GM12878 (cell line): ENCODE measurements at regions not wholly inside any gene's neighbourhood (a gene's known extent, or its start where the extent isn't known, plus 50 kb on each side); places are given as distances from the start of the nearest gene placed in this dataset.

ENCODE experiments used
- ATAC-seq: fragments of 200-7000 bp; cut with Tn5 transposase; 3 replicates; pipeline ENCODE4 v1.9.1; 2020; ENCODE audit warnings: mild to moderate bottlenecking, moderate library complexity
- BruUV-seq: library from RNA; stranded (reverse); fragments of 400-500 nt; replicated peaks from 2 replicates; lab custom pipeline; 2021; lab: Mats Ljungman, UMichigan
- CTCF ChIA-PET: fragments of 300-600 bp; sonication (Branson Sonifier 250); formaldehyde crosslinking; extraction: SDS; loops from one replicate; lab custom pipeline; 2021; ENCODE audit warnings: inconsistent platforms; lab: Yijun Ruan, JAX
- POLR2A ChIA-PET: fragments of 350-600 bp; formaldehyde crosslinking; extraction: SDS; loops from one replicate; lab custom pipeline; 2021; ENCODE audit warnings: inconsistent platforms; lab: Charles Lee
- RAD21 ChIA-PET: fragments of 300-600 bp; sonication (Branson Sonifier 250); formaldehyde crosslinking; loops from one replicate; lab custom pipeline; 2023; ENCODE audit warnings: antibody characterized with exemption; ENCODE audit not compliant: unreplicated experiment; lab: Charles Lee
- SMC1A ChIA-PET: fragments of 300-600 bp; sonication (Branson Sonifier 250); formaldehyde crosslinking; loops from one replicate; lab custom pipeline; 2023; ENCODE audit not compliant: unreplicated experiment, uncharacterized antibody; lab: Charles Lee
- DNase-seq: peaks from one replicate; pipeline ENCODE4 v3.0.0-alpha.2; 2011; ENCODE audit warnings: low read depth, low spot score
- FAIRE-seq: peaks from 3 replicates; lab custom pipeline; 2011; peaks lifted over from hg19 to GRCh38; lab: Jason Lieb, UNC
- H2AFZ ChIP-seq: 2 replicates; pipeline ENCODE4 v1.6.0; 2011; ENCODE audit warnings: low read depth, low read length, control low read depth; ENCODE audit not compliant: control insufficient read depth
- H3K27ac ChIP-seq: 2 replicates; pipeline ENCODE4 v1.5.1; 2011; ENCODE audit warnings: control low read depth; ENCODE audit not compliant: control insufficient read depth, insufficient read depth
- H3K27me3 ChIP-seq, 2 experiments: replicated peaks in 1 of 2; 2 replicates each; pipeline versions ENCODE4 v1.6.0 to v1.6.1; 2011; ENCODE audit warnings: low read length in 1 of 2; ENCODE audit not compliant: control insufficient read depth in 2 of 2, insufficient read depth in 2 of 2
- H3K36me3 ChIP-seq, 2 experiments: 2 replicates each; pipeline ENCODE4 v1.5.1; 2011; ENCODE audit warnings: low read length in 1 of 2; ENCODE audit not compliant: control insufficient read depth in 2 of 2, insufficient read depth in 2 of 2
- H3K4me1 ChIP-seq: 2 replicates; pipeline ENCODE4 v1.6.1; 2011; ENCODE audit warnings: mild to moderate bottlenecking, low read length, moderate library complexity, mixed read lengths; ENCODE audit not compliant: control insufficient read depth, insufficient read depth
- H3K4me2 ChIP-seq: 2 replicates; pipeline ENCODE4 v1.6.0; 2011; ENCODE audit warnings: control low read depth; ENCODE audit not compliant: control insufficient read depth, insufficient read depth
- H3K4me3 ChIP-seq: fragments of 200-600 bp; sonication (generic); 2 replicates; pipeline ENCODE4 v1.5.1; 2016
- H3K79me2 ChIP-seq: 2 replicates; pipeline ENCODE4 v1.6.0; 2011; ENCODE audit warnings: low read length; ENCODE audit not compliant: control insufficient read depth, insufficient read depth
- H3K9ac ChIP-seq: 2 replicates; pipeline ENCODE4 v1.8.0; 2011; ENCODE audit warnings: low read length, control low read depth, mixed read lengths; ENCODE audit not compliant: control insufficient read depth, insufficient read depth
- H3K9me3 ChIP-seq: replicated peaks from 3 replicates; pipeline ENCODE4 v1.5.1; 2011; ENCODE audit warnings: mild to moderate bottlenecking, low read length; ENCODE audit not compliant: control insufficient read depth, insufficient read depth
- H4K20me1 ChIP-seq: 2 replicates; pipeline ENCODE4 v1.6.0; 2011; ENCODE audit not compliant: control insufficient read depth, insufficient read depth
- BHLHE40 ChIP-seq, 2 experiments: fragments of 450-650 bp in 1 of 2; IDR thresholded peaks; 2 replicates each; pipeline ENCODE4 v1.6.1; 2011 to 2017; ENCODE audit warnings: low read depth in 2 of 2, borderline replicate concordance in 1 of 2, improper control_type of control experiment in 1 of 2, low read length in 1 of 2, mild to moderate bottlenecking in 1 of 2
- CHD4 ChIP-seq: fragments of 200-600 bp; sonication (generic); IDR thresholded peaks from 2 replicates; pipeline ENCODE4 v1.6.1; 2016; ENCODE audit warnings: mild to moderate bottlenecking
- EED ChIP-seq: sonication (generic); IDR thresholded peaks from 2 replicates; pipeline ENCODE4 v1.6.1; 2016; ENCODE audit warnings: antibody characterized with exemption, low read depth
- GATAD2B ChIP-seq: fragments of 450-650 bp; conservative IDR thresholded peaks from 2 replicates; pipeline ENCODE4 v1.6.1; 2017; ENCODE audit warnings: low read depth, mild to moderate bottlenecking, moderate library complexity
- MAX ChIP-seq: IDR thresholded peaks from 2 replicates; pipeline ENCODE4 v1.6.1; 2012; ENCODE audit warnings: low read depth, low read length, improper control_type of control experiment
- MEF2B ChIP-seq: fragments of 450-650 bp; IDR thresholded peaks from 2 replicates; pipeline ENCODE4 v1.6.1; 2018; ENCODE audit warnings: mild to moderate bottlenecking, moderate library complexity; ENCODE audit not compliant: partially characterized antibody, poor library complexity, severe bottlenecking
- NR2C2 ChIP-seq: IDR thresholded peaks from 2 replicates; pipeline ENCODE4 v1.6.1; 2011; ENCODE audit warnings: borderline replicate concordance, low read depth; ENCODE audit not compliant: control insufficient read depth, insufficient read length
- POLR2A ChIP-seq: IDR thresholded peaks from 2 replicates; pipeline ENCODE4 v1.6.1; 2011; ENCODE audit warnings: low read depth, mild to moderate bottlenecking, low read length
- POLR2AphosphoS5 ChIP-seq: IDR thresholded peaks from 2 replicates; pipeline ENCODE4 v1.6.1; 2011; ENCODE audit warnings: mild to moderate bottlenecking, low read length, inconsistent platforms
- RAD51 ChIP-seq: fragments of 450-650 bp; IDR thresholded peaks from 2 replicates; pipeline ENCODE4 v1.6.1; 2016; ENCODE audit warnings: moderate library complexity, mild to moderate bottlenecking, inconsistent platforms
- RCOR1 ChIP-seq: conservative IDR thresholded peaks from 2 replicates; pipeline ENCODE4 v1.6.1; 2012; ENCODE audit warnings: low read depth, low read length, improper control_type of control experiment
- SMAD1 ChIP-seq: fragments of 450-650 bp; IDR thresholded peaks from 2 replicates; pipeline ENCODE4 v1.6.1; 2018; ENCODE audit warnings: mild to moderate bottlenecking, low read depth; ENCODE audit not compliant: partially characterized antibody
- SMAD5 ChIP-seq: IDR thresholded peaks from 2 replicates; pipeline ENCODE4 v1.6.1; 2016; ENCODE audit warnings: antibody characterized with exemption, low read depth
- STAT1 ChIP-seq: fragments of 450-650 bp; conservative IDR thresholded peaks from 2 replicates; pipeline ENCODE4 v1.6.1; 2014; ENCODE audit warnings: antibody characterized with exemption, mild to moderate bottlenecking
- TCF3 ChIP-seq: IDR thresholded peaks from 2 replicates; pipeline ENCODE4 v1.6.1; 2012; ENCODE audit warnings: low read depth, mild to moderate bottlenecking, low read length, borderline replicate concordance; ENCODE audit not compliant: insufficient read depth
- TCF7 ChIP-seq: IDR thresholded peaks from 2 replicates; pipeline ENCODE4 v1.6.1; 2014; ENCODE audit warnings: antibody characterized with exemption, borderline replicate concordance
- USF2 ChIP-seq: IDR thresholded peaks from 2 replicates; pipeline ENCODE4 v1.6.1; 2011; ENCODE audit warnings: low read depth, low read length, improper control_type of control experiment, borderline replicate concordance
- ZNF207 ChIP-seq: fragments of 450-650 bp; IDR thresholded peaks from 2 replicates; pipeline ENCODE4 v1.6.1; 2014; ENCODE audit warnings: antibody characterized with exemption, mild to moderate bottlenecking, borderline replicate concordance
- ZNF592 ChIP-seq: fragments of 450-650 bp; IDR thresholded peaks from 2 replicates; pipeline ENCODE4 v1.6.1; 2017; ENCODE audit warnings: mild to moderate bottlenecking, moderate library complexity
- whole genome bisulfite sequencing: methylation state at CpG from one replicate; pipeline ENCODE4 v1.1.6; 2016; ENCODE audit warnings: low lambda C conversion rate; ENCODE audit not compliant: insufficient replicate concordance, insufficient coverage; ENCODE audit errors: missing lambda C conversion rate; 5-methylcytosine and 5-hydroxymethylcytosine counted together
- in situ Hi-C: fragments of 300-500 bp; cut with MboI; formaldehyde crosslinking; loops from 9 replicates; pipeline ENCODE4 v1.14.3; 2018; ENCODE audit warnings: mixed read lengths
- intact Hi-C: fragments of 100-400 bp; cut with micrococcal nuclease; formaldehyde crosslinking; loops from one replicate; pipeline ENCODE4 v1.14.2; 2022; ENCODE audit not compliant: unreplicated experiment

GRCh38 chr5:28217695-28218094 lies 1179.3 kb upstream of the CDH9 start:
- ChIA-PET POLR2A (interaction anchor here (1.1 kb wide), 1 partner anchor 13 kb away, joined by 3 read pairs; no protein-coding TSS in a partner anchor), RAD21 (interaction anchor here (1.0 kb wide), 2 partner anchors 11 to 50 kb away, joined by 3 to 4 read pairs; no protein-coding TSS in a partner anchor), CTCF (no interaction called here), SMC1A (interaction anchor here (0.6 to 2.0 kb wide), 4 partner anchors 11 to 64 kb away, joined by 3 to 6 read pairs (median 4); no protein-coding TSS in a partner anchor)
- FAIRE-seq (no peak), DNase-seq (no peak), ATAC-seq (no peak; the same call in 1 of the 3 replicates)
- Histone ChIP-seq H3K4me3 (no peak overlapping the region), H3K4me1 (no peaks in the 10 kb centered on the region), H4K20me1 (no peaks in the 10 kb centered on the region), H3K9ac (no peak overlapping the region), H3K36me3 (no peaks in the 10 kb centered on the region), H3K4me2 (no peak overlapping the region), H3K27me3 (no peaks in the 10 kb centered on the region), H2AFZ (no peak overlapping the region), H3K27ac (no peak overlapping the region), H3K9me3 (no peaks in the 10 kb centered on the region; the same call in 1 of the 3 replicates), H3K79me2 (no peaks in the 10 kb centered on the region)
- BruUV-seq, result no TSS peak
- WGBS, result 67% methylated on average over 3 of the region's 3 CpGs
- in situ Hi-C loops, result no loop called here
- intact Hi-C loops, result no loop called here
- TF ChIP-seq STAT1 (no peak), USF2 (no peak), RAD51 (no peak), NR2C2 (no peak), MEF2B (no peak), CHD4 (no peak), MAX (no peak), RCOR1 (no peak), EED (no peak), POLR2A (no peak), TCF3 (no peak), SMAD1 (no peak), ZNF207 (no peak), GATAD2B (no peak), SMAD5 (no peak), TCF7 (no peak), POLR2AphosphoS5 (no peak), BHLHE40 (IDR thresholded peaks at IDR 0.05; ENCODE audit: borderline replicate concordance in 1 of 2, low read depth in 2 of 2, low read length in 1 of 2) (no peak), ZNF592 (no peak)
